ENCODE measurements at regions not wholly inside any gene's neighbourhood (a gene's known extent, or its start where the extent isn't known, plus 50 kb on each side); places are given as distances from the start of the nearest gene placed in this dataset.

- dilution Hi-C loops (cut with MboI; ENCODE audit: extremely low pct_ligation_motif_present, low sequenced_read_pairs) (no loop called here), intact Hi-C loops (cut with micrococcal nuclease) (no loop called here)
- no peak overlapping the region for H3K4me2 ChIP-seq (ENCODE audit: insufficient read depth, low read length)
- peaks cover 3% of the 10 kb centered on the region for H3K4me1 ChIP-seq (ENCODE audit: control insufficient read depth, extremely low read depth, insufficient read depth, low read length)
- H3K36me3 ChIP-seq (ENCODE audit: control insufficient read depth in 2 of 2, extremely low read depth in 1 of 2, insufficient read depth in 2 of 2, low read length in 2 of 2): no peaks in the 10 kb centered on the region
- H3K27me3 ChIP-seq (ENCODE audit: control insufficient read depth in 2 of 2, insufficient read depth in 2 of 2, low read length in 2 of 2): no peaks in the 10 kb centered on the region
- no peak overlapping the region for H3K4me3 ChIP-seq (replicated peaks in 1 of 3; ENCODE audit: insufficient read depth in 1 of 3, low read depth in 1 of 3, low read length in 3 of 3)
- POLR2A ChIA-PET: no interaction called here
- no peaks in the 10 kb centered on the region for H3K9me3 ChIP-seq (replicated peaks; ENCODE audit: control insufficient read depth, insufficient read depth, low read length)
- BruUV-seq (replicated peaks): no TSS peak
- no peak overlapping the region for H2AFZ ChIP-seq (ENCODE audit: low read depth, low read length)
- FAIRE-seq: no peak
- no peak overlapping the region for H3K27ac ChIP-seq (ENCODE audit: insufficient read depth, low read depth, low read length)
- CTCF ChIA-PET: interaction anchor here (1.3 to 3.7 kb wide), 3 partner anchors 16 to 226 kb away, joined by 3 to 18 read pairs (median 18); no protein-coding TSS in a partner anchor
- no peaks in the 10 kb centered on the region for H3K9me1 ChIP-seq (replicated peaks; ENCODE audit: control insufficient read depth, extremely low read depth, insufficient read depth, low read length)
- no peak for DNase-seq (ENCODE audit: low read depth, low spot score)
- no peaks in the 10 kb centered on the region for H4K20me1 ChIP-seq (replicated peaks; ENCODE audit: control insufficient read depth, extremely low read depth, insufficient read depth, low read length)
- H3K9ac ChIP-seq (replicated peaks; ENCODE audit: extremely low read depth, insufficient read depth, low read length): no peak overlapping the region
- H3K79me2 ChIP-seq (ENCODE audit: control insufficient read depth, insufficient read depth, low read length): no peaks in the 10 kb centered on the region
- TF ChIP-seq CTCF (IDR thresholded peaks at IDR 0.05; ENCODE audit: extremely low read depth in 1 of 2, insufficient read depth in 1 of 2, low read depth in 1 of 2, low read length in 2 of 2): no peak
- TF ChIP-seq GATA2 (IDR thresholded peaks at IDR 0.05; ENCODE audit: insufficient read depth, insufficient read length, low read depth, low read length): no peak
- TF ChIP-seq FOS (IDR thresholded peaks at IDR 0.05; ENCODE audit: borderline replicate concordance, insufficient read depth, low read length): no peak
- TF ChIP-seq MAX (IDR thresholded peaks at IDR 0.05; ENCODE audit: insufficient read depth, insufficient read length): no peak
- TF ChIP-seq JUN (IDR thresholded peaks at IDR 0.05; ENCODE audit: borderline replicate concordance, insufficient read depth, insufficient read length, low read depth): no peak
- TF ChIP-seq POLR2AphosphoS5 (IDR thresholded peaks at IDR 0.05; ENCODE audit: insufficient read depth, low read depth, low read length): no peak
- no peak for TF ChIP-seq POLR2A (IDR thresholded peaks at IDR 0.05; ENCODE audit: low read depth, low read length)
- no peak for TF ChIP-seq EZH2 (IDR thresholded peaks at IDR 0.05; ENCODE audit: borderline replicate concordance, low read depth, low read length, severe bottlenecking)
- no peak for TF ChIP-seq MYC (IDR thresholded peaks at IDR 0.05; ENCODE audit: low read depth, low read length)
These were observed 78.8 kb downstream of the RMI2 start for GRCh38 chr16:11424118-11424460.
